ENCODE measurements at regions not wholly inside any gene's neighbourhood (a gene's known extent, or its start where the extent isn't known, plus 50 kb on each side); places are given as distances from the start of the nearest gene placed in this dataset.

- TF ChIP-seq ZNF276 (CRISPR knock-in tag; IDR thresholded peaks at IDR 0.05; ENCODE audit: low read depth) (no peak), SIN3B (IDR thresholded peaks at IDR 0.05; ENCODE audit: low read length) (no peak), HDAC2 (CRISPR knock-in tag; IDR thresholded peaks at IDR 0.05) (no peak), PHF20 (CRISPR knock-in tag; IDR thresholded peaks at IDR 0.05) (no peak), ZNF484 (CRISPR knock-in tag; IDR thresholded peaks at IDR 0.05; ENCODE audit: borderline replicate concordance, low read depth) (no peak), MIXL1 (CRISPR knock-in tag; IDR thresholded peaks at IDR 0.05) (no peak), ZNF18 (CRISPR knock-in tag; IDR thresholded peaks at IDR 0.05; ENCODE audit: insufficient replicate concordance) (no peak), IRX3 (CRISPR knock-in tag; IDR thresholded peaks at IDR 0.05; ENCODE audit: borderline replicate concordance, low read depth) (no peak), GABPA (IDR thresholded peaks at IDR 0.05; ENCODE audit: low read depth, low read length) (no peak), GABPA (CRISPR knock-in tag; IDR thresholded peaks at IDR 0.05; ENCODE audit: low read depth) (no peak), SYNCRIP (IDR thresholded peaks at IDR 0.05; ENCODE audit: insufficient read depth, low read depth, low read length) (no peak)
These were observed 144.7 kb downstream of the ENGASE start (continued) for GRCh38 chr17:79219208-79219935.

Data from HepG2 (cell line).